ENCODE measurements at regions not wholly inside any gene's neighbourhood (a gene's known extent, or its start where the extent isn't known, plus 50 kb on each side); places are given as distances from the start of the nearest gene placed in this dataset.

DNA sequence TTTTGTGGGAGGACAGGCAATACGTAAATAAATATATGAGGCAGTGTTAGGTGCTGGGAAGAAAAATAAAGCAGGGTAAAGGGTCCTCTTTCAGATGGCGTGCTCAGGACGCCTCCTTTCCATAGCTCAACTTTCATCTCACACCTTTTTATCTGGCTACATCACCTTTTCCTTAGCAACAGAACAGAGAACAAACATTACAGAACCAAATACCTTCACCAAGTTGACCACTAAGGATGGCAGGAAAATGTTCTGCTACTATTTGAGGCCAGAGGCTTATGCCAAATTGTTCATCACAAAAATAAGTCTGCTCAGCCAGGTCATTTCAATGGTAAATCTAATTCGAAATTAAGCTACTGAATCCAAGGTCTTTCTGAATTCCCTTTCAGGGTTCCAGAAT, 149.2 kb upstream of the C1orf21 start:
- TF ChIP-seq, protein P1, sequence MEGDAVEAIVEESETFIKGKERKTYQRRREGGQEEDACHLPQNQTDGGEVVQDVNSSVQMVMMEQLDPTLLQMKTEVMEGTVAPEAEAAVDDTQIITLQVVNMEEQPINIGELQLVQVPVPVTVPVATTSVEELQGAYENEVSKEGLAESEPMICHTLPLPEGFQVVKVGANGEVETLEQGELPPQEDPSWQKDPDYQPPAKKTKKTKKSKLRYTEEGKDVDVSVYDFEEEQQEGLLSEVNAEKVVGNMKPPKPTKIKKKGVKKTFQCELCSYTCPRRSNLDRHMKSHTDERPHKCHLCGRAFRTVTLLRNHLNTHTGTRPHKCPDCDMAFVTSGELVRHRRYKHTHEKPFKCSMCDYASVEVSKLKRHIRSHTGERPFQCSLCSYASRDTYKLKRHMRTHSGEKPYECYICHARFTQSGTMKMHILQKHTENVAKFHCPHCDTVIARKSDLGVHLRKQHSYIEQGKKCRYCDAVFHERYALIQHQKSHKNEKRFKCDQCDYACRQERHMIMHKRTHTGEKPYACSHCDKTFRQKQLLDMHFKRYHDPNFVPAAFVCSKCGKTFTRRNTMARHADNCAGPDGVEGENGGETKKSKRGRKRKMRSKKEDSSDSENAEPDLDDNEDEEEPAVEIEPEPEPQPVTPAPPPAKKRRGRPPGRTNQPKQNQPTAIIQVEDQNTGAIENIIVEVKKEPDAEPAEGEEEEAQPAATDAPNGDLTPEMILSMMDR (IDR thresholded peaks at IDR 0.05; ENCODE audit: insufficient read depth, low read depth, low read length), result no peak
- H3K36me3 ChIP-seq (ENCODE audit: control insufficient read depth, insufficient read depth, low read length), result no peaks in the 10 kb centered on the region
- POLR2A ChIA-PET, result no interaction called here
- no peak overlapping the region for H3K4me3 ChIP-seq (ENCODE audit: low read depth, low read length)
- no peak for DNase-seq (ENCODE audit: low read depth)
- H3K27me3 ChIP-seq (ENCODE audit: control insufficient read depth, insufficient read depth, low read length), result no peaks in the 10 kb centered on the region; the same call in 1 of the 2 replicates
- CTCF ChIA-PET, result interaction anchor here (1.6 to 2.0 kb wide), 2 partner anchors 15 to 426 kb away, joined by 4 to 7 read pairs; no protein-coding TSS in a partner anchor

DNA sequence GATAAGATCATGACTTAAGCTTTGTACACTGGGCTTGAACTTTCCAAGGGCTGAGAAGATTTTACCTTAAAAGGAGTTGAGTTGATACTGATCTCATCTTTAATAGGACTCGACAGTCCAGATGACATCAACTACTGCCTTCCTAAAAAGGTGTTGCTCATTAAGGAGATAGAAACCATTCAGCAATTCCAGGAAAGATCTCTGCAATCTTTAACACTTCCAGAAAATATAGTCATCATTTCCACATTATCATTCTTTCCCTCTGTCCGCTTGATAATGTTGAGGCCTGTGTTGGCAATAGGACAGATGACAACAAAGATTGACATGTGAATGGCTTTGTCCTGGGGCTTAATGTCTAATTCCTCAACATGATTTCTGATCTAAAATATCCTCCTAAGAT, 145.4 kb upstream of the C1orf21 start:
- ChIA-PET CTCF (interaction anchor here (0.8 to 2.1 kb wide), 5 partner anchors 16 to 326 kb away, joined by 3 to 9 read pairs (median 5); no protein-coding TSS in a partner anchor), POLR2A (no interaction called here)
- no peak overlapping the region for H3K4me3 ChIP-seq (ENCODE audit: low read depth, low read length)
- no peaks in the 10 kb centered on the region; the same call in 1 of the 2 replicates for H3K27me3 ChIP-seq (ENCODE audit: control insufficient read depth, insufficient read depth, low read length)
- DNase-seq (ENCODE audit: low read depth), result no peak
- no peaks in the 10 kb centered on the region for H3K36me3 ChIP-seq (ENCODE audit: control insufficient read depth, insufficient read depth, low read length)
- TF ChIP-seq, protein P1 (IDR thresholded peaks at IDR 0.05; ENCODE audit: insufficient read depth, low read depth, low read length), result no peak

DNA sequence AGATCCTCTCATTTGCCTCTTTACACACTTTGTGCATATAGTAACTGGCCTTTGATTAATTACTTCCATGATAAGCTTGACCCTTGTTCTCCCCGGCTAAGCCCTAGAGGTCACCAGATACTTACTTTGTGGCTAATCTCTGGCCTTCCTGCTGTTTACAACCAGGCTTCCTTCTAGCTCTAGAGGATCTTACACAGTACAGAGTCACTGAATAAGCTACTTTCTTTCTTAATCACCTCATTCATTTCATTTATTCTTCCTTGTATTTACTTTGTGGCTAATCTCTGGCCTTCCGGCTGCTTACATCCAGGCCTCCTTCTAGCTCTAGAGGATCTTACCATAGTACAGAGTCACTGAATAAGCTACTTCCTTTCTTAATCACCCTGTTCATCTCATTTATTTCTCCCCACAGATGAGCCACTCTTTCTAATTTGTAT, 144.3 kb upstream of the C1orf21 start:
- DNase-seq (ENCODE audit: low read depth), result peak; percentile 13
- Histone ChIP-seq H3K36me3 (ENCODE audit: control insufficient read depth, insufficient read depth, low read length) (no peaks in the 10 kb centered on the region), H3K27me3 (ENCODE audit: control insufficient read depth, insufficient read depth, low read length) (no peaks in the 10 kb centered on the region; the same call in 1 of the 2 replicates), H3K4me3 (ENCODE audit: low read depth, low read length) (no peak overlapping the region)
- ChIA-PET CTCF (interaction anchor here (0.6 to 2.1 kb wide), 14 partner anchors 13 to 472 kb away, joined by 3 to 17 read pairs (median 3); no protein-coding TSS in a partner anchor), POLR2A (no interaction called here)
- TF ChIP-seq, protein P1 (IDR thresholded peaks at IDR 0.05; ENCODE audit: insufficient read depth, low read depth, low read length), result no peak

DNA sequence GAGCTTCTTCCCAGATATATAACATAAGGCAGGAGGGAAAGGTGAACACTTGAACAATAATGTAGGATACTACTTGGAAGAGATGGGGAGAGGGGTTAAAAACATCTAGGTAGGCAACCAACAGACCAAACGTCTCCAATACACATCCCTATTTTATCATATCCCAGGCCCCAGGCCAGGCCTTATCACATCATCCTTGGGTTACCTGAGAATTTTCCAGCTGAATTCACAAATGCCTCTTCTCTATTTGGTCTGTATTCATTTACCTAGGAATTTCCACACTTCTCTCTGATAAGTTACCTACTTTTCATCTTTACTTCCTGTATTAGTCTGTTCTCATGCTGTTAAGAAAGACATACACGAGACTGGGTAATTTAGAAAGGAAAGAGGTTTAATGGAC, 141.9 kb upstream of the C1orf21 start:
- Histone ChIP-seq H3K36me3 (ENCODE audit: control insufficient read depth, insufficient read depth, low read length) (no peaks in the 10 kb centered on the region), H3K4me3 (ENCODE audit: low read depth, low read length) (no peak overlapping the region), H3K27me3 (ENCODE audit: control insufficient read depth, insufficient read depth, low read length) (no peaks in the 10 kb centered on the region)
- TF ChIP-seq, protein P1 (IDR thresholded peaks at IDR 0.05; ENCODE audit: insufficient read depth, low read depth, low read length), result no peak
- ChIA-PET POLR2A (no interaction called here), CTCF (interaction anchor here (1.0 to 1.4 kb wide), 2 partner anchors 22 to 419 kb away, joined by 4 to 5 read pairs; no protein-coding TSS in a partner anchor)
- no peak for DNase-seq (ENCODE audit: low read depth)

DNA sequence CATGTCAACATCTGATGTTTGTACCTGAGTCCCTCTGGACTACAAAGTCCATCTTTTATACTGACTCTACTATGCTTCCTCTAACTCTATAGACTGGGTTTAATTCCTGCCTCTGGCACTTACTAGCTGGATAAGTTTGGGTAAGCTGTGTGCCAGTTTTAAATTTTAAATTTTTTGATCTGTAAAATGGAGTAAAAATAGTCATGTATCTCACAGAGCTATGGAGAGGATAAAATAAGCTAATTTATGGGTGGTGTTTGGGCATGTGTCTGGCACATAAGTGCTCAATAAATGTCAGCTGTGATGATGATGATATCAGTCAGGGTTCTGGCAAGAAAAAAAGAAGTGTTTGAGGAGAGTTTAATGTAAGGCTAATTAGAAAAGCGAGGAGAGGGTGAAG, 139.2 kb upstream of the C1orf21 start:
- ChIA-PET POLR2A (no interaction called here), CTCF (interaction anchor here (1.2 kb wide), 1 partner anchor 23 kb away, joined by 3 read pairs; no protein-coding TSS in a partner anchor)
- TF ChIP-seq, protein P1 (IDR thresholded peaks at IDR 0.05; ENCODE audit: insufficient read depth, low read depth, low read length), result no peak
- Histone ChIP-seq H3K36me3 (ENCODE audit: control insufficient read depth, insufficient read depth, low read length) (no peaks in the 10 kb centered on the region), H3K4me3 (ENCODE audit: low read depth, low read length) (no peak overlapping the region), H3K27me3 (ENCODE audit: control insufficient read depth, insufficient read depth, low read length) (no peaks in the 10 kb centered on the region)
- DNase-seq (ENCODE audit: low read depth), result no peak
